HEK293 (cell line): ENCODE measurements at regions not wholly inside any gene's neighbourhood (a gene's known extent, or its start where the extent isn't known, plus 50 kb on each side); places are given as distances from the start of the nearest gene placed in this dataset.

ENCODE experiments used
- HOXA7 ChIP-seq: sonication (generic); formaldehyde crosslinking; IDR thresholded peaks from 2 replicates; pipeline ENCODE4 v1.8.1; 2022; ENCODE audit warnings: missing genetic modification reagents, borderline replicate concordance
- REPIN1 ChIP-seq: fragments of 450-650 bp; formaldehyde crosslinking; IDR thresholded peaks from 2 replicates; pipeline ENCODE4 v1.5.1; 2017; ENCODE audit warnings: missing biosample characterization, missing genetic modification characterization, low read depth
- YY1 ChIP-seq: fragments of 450-650 bp; formaldehyde crosslinking; IDR thresholded peaks from 2 replicates; pipeline ENCODE4 v1.5.1; 2018; ENCODE audit warnings: missing biosample characterization, missing genetic modification characterization
- ZNF501 ChIP-seq: fragments of 450-650 bp; formaldehyde crosslinking; IDR thresholded peaks from 2 replicates; pipeline ENCODE4 v1.5.1; 2016; ENCODE audit warnings: missing biosample characterization, missing genetic modification characterization
- ZNF549 ChIP-seq: fragments of 450-650 bp; IDR thresholded peaks from 2 replicates; pipeline ENCODE4 v1.5.1; 2018; ENCODE audit warnings: missing biosample characterization, missing genetic modification characterization, mild to moderate bottlenecking, inconsistent platforms, moderate library complexity
- ZNF629 ChIP-seq: fragments of 450-650 bp; formaldehyde crosslinking; IDR thresholded peaks from 2 replicates; pipeline ENCODE4 v1.5.1; 2017; ENCODE audit warnings: missing biosample characterization, missing genetic modification characterization
- ZNF785 ChIP-seq: fragments of 450-650 bp; formaldehyde crosslinking; IDR thresholded peaks from 2 replicates; pipeline ENCODE4 v1.5.1; 2016; ENCODE audit warnings: missing biosample characterization, missing genetic modification characterization
- TF ChIP-seq, protein P1 (sequence below): fragments of 450-650 bp; formaldehyde crosslinking; IDR thresholded peaks from 2 replicates; pipeline ENCODE4 v1.5.1; 2016; ENCODE audit warnings: missing biosample characterization, missing genetic modification characterization
- TF ChIP-seq, protein P2 (sequence below): fragments of 450-650 bp; IDR thresholded peaks from 2 replicates; pipeline ENCODE4 v1.5.1; 2018; ENCODE audit warnings: missing biosample characterization, missing genetic modification characterization

DNA sequence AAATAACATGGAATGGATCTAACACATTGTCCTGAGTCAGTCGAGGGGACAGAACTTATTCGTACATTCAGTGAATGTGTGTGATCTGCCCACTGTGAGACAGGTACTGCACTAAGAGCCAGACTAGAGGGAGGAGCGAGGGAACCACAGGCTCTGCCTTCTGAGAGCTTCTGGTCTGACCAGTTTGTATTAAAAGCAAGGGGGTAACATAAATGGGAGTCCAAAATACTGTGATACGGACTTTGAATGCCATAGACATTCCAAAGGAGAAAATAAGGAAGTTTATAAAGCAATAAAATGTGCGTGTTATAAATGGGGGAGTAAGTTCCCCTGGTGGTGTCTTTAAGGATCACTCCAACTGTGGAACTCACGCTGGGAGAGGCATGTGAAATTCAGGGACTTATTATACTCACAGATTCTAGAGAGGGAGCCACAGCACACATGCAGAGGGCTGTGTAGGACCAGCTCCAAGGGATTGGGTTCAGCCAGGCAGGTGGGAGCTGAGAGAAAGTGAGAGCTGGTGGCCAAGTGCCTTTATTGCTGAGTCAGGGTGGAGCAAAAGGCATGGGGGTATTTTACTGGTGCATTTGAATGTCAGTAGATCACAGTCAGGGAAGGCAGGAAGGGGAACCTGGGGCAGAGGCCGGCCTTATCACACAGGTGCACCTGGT is 186.5 kb upstream of the WWC1 start:
- TF ChIP-seq, protein P1, sequence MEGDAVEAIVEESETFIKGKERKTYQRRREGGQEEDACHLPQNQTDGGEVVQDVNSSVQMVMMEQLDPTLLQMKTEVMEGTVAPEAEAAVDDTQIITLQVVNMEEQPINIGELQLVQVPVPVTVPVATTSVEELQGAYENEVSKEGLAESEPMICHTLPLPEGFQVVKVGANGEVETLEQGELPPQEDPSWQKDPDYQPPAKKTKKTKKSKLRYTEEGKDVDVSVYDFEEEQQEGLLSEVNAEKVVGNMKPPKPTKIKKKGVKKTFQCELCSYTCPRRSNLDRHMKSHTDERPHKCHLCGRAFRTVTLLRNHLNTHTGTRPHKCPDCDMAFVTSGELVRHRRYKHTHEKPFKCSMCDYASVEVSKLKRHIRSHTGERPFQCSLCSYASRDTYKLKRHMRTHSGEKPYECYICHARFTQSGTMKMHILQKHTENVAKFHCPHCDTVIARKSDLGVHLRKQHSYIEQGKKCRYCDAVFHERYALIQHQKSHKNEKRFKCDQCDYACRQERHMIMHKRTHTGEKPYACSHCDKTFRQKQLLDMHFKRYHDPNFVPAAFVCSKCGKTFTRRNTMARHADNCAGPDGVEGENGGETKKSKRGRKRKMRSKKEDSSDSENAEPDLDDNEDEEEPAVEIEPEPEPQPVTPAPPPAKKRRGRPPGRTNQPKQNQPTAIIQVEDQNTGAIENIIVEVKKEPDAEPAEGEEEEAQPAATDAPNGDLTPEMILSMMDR, result 0 out of 2 replicates have a peak, but pooled peaks have one; percentile 34
- TF ChIP-seq, protein P2, sequence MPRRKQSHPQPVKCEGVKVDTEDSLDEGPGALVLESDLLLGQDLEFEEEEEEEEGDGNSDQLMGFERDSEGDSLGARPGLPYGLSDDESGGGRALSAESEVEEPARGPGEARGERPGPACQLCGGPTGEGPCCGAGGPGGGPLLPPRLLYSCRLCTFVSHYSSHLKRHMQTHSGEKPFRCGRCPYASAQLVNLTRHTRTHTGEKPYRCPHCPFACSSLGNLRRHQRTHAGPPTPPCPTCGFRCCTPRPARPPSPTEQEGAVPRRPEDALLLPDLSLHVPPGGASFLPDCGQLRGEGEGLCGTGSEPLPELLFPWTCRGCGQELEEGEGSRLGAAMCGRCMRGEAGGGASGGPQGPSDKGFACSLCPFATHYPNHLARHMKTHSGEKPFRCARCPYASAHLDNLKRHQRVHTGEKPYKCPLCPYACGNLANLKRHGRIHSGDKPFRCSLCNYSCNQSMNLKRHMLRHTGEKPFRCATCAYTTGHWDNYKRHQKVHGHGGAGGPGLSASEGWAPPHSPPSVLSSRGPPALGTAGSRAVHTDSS (tag by site-specific recombination), result no peak
- no peak for TF ChIP-seq YY1 (tag by site-specific recombination)
- TF ChIP-seq HOXA7 (CRISPR knock-in tag), result no peak
- no peak for TF ChIP-seq ZNF501 (tag by site-specific recombination)
- TF ChIP-seq ZNF549 (tag by site-specific recombination), result no peak
- TF ChIP-seq ZNF629 (tag by site-specific recombination), result no peak
- TF ChIP-seq ZNF785 (tag by site-specific recombination), result no peak
- no peak for TF ChIP-seq REPIN1
